ENCODE measurements at regions not wholly inside any gene's neighbourhood (a gene's known extent, or its start where the extent isn't known, plus 50 kb on each side); places are given as distances from the start of the nearest gene placed in this dataset.
"Not testable (repeated sequence)": the region's sequence is repeated elsewhere in the genome, so short reads cannot be mapped to it uniquely, and the experiment has no call there.

- no peak overlapping the region for H3K27ac ChIP-seq
- peak in 1 of 2 donors; percentile 46 for TF ChIP-seq CTCF (IDR thresholded peaks at IDR 0.05)
- no peaks in the 10 kb centered on the region for H3K4me1 ChIP-seq
- peaks cover 0 to 5% of the 10 kb centered on the region in 2 donors for H3K27me3 ChIP-seq
- H3K36me3 ChIP-seq: no peaks in the 10 kb centered on the region
- ATAC-seq (peak; percentile 83), DNase-seq (peak in 1 of 4 donors; percentile 32)
- no peak overlapping the region for H3K4me3 ChIP-seq
- intact Hi-C loops (cut with DNase I): no loop called here
- H3K9me3 ChIP-seq: peaks cover 0 to 7% of the 10 kb centered on the region in 2 donors
Observed at GRCh38 chr9:33737811-33738606, 57.4 kb upstream of the PRSS3 start.

- DNase-seq (no peak), ATAC-seq (no peak)
- no peak overlapping the region for H3K4me3 ChIP-seq
- H3K9me3 ChIP-seq: peaks cover 0 to 7% of the 10 kb centered on the region in 2 donors
- intact Hi-C loops (cut with DNase I): no loop called here
- no peak for TF ChIP-seq CTCF (IDR thresholded peaks at IDR 0.05)
- peaks cover 0 to 5% of the 10 kb centered on the region in 2 donors for H3K27me3 ChIP-seq
- H3K36me3 ChIP-seq: no peaks in the 10 kb centered on the region
- H3K27ac ChIP-seq: no peak overlapping the region
- H3K4me1 ChIP-seq: no peaks in the 10 kb centered on the region
Observed at GRCh38 chr9:33739398-33739797, 56.0 kb upstream of the PRSS3 start.

- TF ChIP-seq CTCF (IDR thresholded peaks at IDR 0.05): no peak
- Histone ChIP-seq H3K27me3 (peaks cover 0 to 5% of the 10 kb centered on the region in 2 donors), H3K4me3 (no peak overlapping the region), H3K9me3 (peaks cover 0 to 7% of the 10 kb centered on the region in 2 donors), H3K4me1 (no peaks in the 10 kb centered on the region), H3K27ac (no peak overlapping the region), H3K36me3 (no peaks in the 10 kb centered on the region)
- no peak for DNase-seq
- intact Hi-C loops (cut with DNase I): no loop called here
- ATAC-seq: no peak
Observed at GRCh38 chr9:33740075-33740474, 55.3 kb upstream of the PRSS3 start.

GRCh38 chr9:33740958-33741357 is 54.4 kb upstream of the PRSS3 start:
- H3K36me3 ChIP-seq; H3K4me3 ChIP-seq; H3K9me3 ChIP-seq; ATAC-seq; H3K27me3 ChIP-seq; intact Hi-C loops (cut with DNase I); DNase-seq; H3K4me1 ChIP-seq; H3K27ac ChIP-seq: not testable (repeated sequence)

- H3K27me3 ChIP-seq: peaks cover 0 to under 1% of the 10 kb centered on the region in 2 donors
- no peak overlapping the region for H3K27ac ChIP-seq
- no peak for TF ChIP-seq CTCF (IDR thresholded peaks at IDR 0.05)
- intact Hi-C loops (cut with DNase I): no loop called here
- H3K36me3 ChIP-seq: no peaks in the 10 kb centered on the region
- no peak overlapping the region for H3K4me3 ChIP-seq
- no peaks in the 10 kb centered on the region for H3K4me1 ChIP-seq
- ATAC-seq (no peak), DNase-seq (no peak)
- peaks cover 0 to 7% of the 10 kb centered on the region in 2 donors for H3K9me3 ChIP-seq
Observed at GRCh38 chr9:33742051-33742450, 53.3 kb upstream of the PRSS3 start.

Data from left lung (tissue), 4 donors.